ENCODE measurements at regions not wholly inside any gene's neighbourhood (a gene's known extent, or its start where the extent isn't known, plus 50 kb on each side); places are given as distances from the start of the nearest gene placed in this dataset.

DNA sequence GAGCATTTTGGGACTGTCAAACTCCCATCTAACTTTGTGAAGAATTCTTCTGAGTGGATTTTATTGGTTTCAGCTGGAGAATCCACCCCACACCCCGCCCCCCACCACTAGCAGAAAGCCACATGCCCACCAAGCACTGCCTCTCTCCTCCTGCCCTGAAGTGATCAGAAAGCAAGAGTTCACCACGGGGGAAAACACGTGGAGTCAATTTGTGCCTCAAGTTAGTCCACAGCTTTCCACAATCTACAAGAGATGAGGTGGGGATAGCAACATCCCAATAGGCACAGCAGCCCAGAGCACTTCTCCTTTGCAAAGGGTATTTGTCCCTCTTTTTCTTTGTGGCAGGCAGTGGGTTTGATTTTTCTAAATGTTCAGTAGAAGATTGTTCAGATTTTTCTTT lies 177.3 kb upstream of the NT5E start:
- Histone ChIP-seq H3K4me1 (ENCODE audit: low read depth) (no peaks in the 10 kb centered on the region), H3K4me3 (no peak overlapping the region), H3K36me3 (ENCODE audit: low read depth) (no peaks in the 10 kb centered on the region), H3K9me3 (no peaks in the 10 kb centered on the region)
- intact Hi-C loops (cut with DNase I, micrococcal nuclease), result no loop called here
- ATAC-seq (no peak), DNase-seq (no peak)
- TF ChIP-seq, protein P1, sequence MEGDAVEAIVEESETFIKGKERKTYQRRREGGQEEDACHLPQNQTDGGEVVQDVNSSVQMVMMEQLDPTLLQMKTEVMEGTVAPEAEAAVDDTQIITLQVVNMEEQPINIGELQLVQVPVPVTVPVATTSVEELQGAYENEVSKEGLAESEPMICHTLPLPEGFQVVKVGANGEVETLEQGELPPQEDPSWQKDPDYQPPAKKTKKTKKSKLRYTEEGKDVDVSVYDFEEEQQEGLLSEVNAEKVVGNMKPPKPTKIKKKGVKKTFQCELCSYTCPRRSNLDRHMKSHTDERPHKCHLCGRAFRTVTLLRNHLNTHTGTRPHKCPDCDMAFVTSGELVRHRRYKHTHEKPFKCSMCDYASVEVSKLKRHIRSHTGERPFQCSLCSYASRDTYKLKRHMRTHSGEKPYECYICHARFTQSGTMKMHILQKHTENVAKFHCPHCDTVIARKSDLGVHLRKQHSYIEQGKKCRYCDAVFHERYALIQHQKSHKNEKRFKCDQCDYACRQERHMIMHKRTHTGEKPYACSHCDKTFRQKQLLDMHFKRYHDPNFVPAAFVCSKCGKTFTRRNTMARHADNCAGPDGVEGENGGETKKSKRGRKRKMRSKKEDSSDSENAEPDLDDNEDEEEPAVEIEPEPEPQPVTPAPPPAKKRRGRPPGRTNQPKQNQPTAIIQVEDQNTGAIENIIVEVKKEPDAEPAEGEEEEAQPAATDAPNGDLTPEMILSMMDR (IDR thresholded peaks at IDR 0.05), result no peak

DNA sequence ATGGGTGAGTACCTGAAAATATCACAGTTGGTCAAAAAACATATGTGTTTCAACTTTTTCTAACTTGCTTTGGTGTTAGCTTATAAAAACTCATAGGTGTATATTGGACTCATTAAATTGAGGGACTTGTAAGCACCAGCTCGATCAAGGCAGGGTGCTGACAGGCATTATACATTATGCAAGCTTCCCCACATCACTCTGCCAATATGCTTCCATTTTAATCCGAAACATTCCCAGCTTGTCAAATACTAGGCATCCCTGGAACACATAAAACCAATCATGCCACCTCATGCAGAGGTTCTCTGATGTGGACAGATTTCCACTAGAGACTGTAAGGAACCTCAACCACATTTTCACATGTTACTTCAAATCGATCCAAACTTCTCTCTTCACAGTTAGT lies 187.3 kb upstream of the NT5E start:
- intact Hi-C loops (cut with DNase I, micrococcal nuclease), result no loop called here
- no peak overlapping the region for H3K4me3 ChIP-seq
- DNase-seq (no peak), ATAC-seq (no peak)
- TF ChIP-seq, protein P1 (IDR thresholded peaks at IDR 0.05), result no peak
- H3K4me1 ChIP-seq (ENCODE audit: low read depth), result no peaks in the 10 kb centered on the region
- H3K9me3 ChIP-seq, result no peaks in the 10 kb centered on the region
- H3K36me3 ChIP-seq (ENCODE audit: low read depth), result no peaks in the 10 kb centered on the region

DNA sequence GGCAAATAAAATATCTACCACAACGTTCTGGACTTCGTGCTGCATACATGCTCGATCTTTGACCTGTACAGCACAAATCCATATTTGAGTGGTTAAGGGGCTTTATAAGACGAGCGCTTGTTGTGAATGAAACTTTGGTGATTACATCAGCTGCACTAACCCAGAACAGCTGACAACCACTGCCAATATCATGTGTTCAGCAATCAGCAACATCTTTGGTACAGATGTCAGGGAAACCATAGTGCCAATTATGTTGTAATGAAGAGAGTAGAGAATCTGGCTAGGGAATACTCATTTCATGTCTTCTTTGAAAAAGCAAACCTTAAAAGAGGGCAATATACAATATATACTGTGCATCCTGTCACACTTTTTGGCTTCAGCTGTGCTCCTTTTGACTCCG lies 188.6 kb upstream of the NT5E start:
- Histone ChIP-seq H3K9me3 (no peaks in the 10 kb centered on the region), H3K36me3 (ENCODE audit: low read depth) (no peaks in the 10 kb centered on the region), H3K4me3 (no peak overlapping the region), H3K4me1 (ENCODE audit: low read depth) (no peaks in the 10 kb centered on the region)
- intact Hi-C loops (cut with DNase I, micrococcal nuclease), result no loop called here
- DNase-seq (no peak), ATAC-seq (no peak)
- TF ChIP-seq, protein P1 (IDR thresholded peaks at IDR 0.05), result no peak

DNA sequence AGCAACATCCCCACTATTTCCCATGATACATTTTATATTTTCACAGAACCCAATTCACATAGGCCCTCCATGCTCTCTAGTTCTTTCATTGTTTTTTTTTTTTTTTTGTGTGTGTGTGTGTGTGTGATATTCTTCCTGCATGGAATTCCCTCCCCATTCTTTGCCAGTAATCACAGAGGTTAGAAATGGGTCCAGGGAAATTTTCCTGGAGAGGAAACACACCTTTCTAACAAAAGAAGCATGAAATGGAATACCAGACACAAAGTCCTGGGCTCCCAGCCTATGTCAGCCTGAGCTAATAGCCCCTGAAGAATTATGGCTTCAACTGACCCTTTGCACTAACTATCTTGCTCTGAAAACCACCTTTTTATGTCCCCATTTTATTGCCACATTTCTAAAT lies 194.2 kb upstream of the NT5E start:
- Histone ChIP-seq H3K9me3 (peaks cover 11% of the 10 kb centered on the region), H3K4me1 (ENCODE audit: low read depth) (no peaks in the 10 kb centered on the region), H3K4me3 (no peak overlapping the region), H3K36me3 (ENCODE audit: low read depth) (no peaks in the 10 kb centered on the region)
- DNase-seq, result no peak
- intact Hi-C loops (cut with DNase I, micrococcal nuclease), result no loop called here
- TF ChIP-seq, protein P1 (IDR thresholded peaks at IDR 0.05), result no peak
- ATAC-seq, result no peak

DNA sequence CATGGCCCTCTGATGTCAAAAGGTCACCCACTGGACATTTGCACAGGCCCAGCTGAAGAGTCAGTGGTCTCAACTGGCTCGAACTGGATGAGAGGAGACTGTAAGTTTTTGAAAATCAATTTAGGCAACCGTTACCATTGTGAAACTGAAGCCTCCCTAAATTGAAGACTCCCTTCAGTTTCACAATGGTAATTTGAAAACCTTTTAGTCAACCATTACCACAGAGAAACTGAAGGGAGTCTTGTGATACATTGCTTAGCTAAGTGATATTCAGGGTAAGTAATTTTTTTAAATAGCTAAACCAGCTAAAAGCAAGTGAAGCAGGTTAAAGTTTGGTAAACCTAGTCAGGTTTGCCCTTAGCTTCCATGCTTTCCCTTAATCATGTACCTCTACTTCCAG lies 197.3 kb upstream of the NT5E start:
- intact Hi-C loops (cut with DNase I, micrococcal nuclease), result no loop called here
- ATAC-seq, result no peak
- TF ChIP-seq, protein P1 (IDR thresholded peaks at IDR 0.05), result no peak
- H3K36me3 ChIP-seq (ENCODE audit: low read depth), result no peaks in the 10 kb centered on the region
- H3K4me1 ChIP-seq (ENCODE audit: low read depth), result no peaks in the 10 kb centered on the region
- DNase-seq, result no peak
- H3K4me3 ChIP-seq, result no peak overlapping the region
- peaks cover 11% of the 10 kb centered on the region for H3K9me3 ChIP-seq

DNA sequence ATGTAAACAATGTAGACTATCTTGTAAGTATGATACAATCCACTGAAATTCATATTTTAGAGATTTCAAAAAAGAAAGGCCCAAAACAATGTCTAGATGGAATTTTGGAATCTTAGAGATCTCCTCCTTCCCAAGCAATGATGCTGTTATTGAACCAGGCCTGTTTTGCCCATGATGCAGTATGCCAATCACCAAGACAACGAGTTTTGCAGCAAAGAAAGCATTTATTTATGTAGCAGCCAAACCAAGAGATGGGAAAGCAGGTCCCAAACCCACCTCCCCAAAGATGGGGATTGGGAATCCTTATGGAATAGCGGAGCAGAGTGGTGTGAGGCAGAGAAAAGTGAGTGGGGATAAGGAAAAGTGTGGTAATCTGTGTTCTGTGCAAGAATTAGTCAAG lies 197.8 kb upstream of the NT5E start:
- no peak for ATAC-seq
- TF ChIP-seq, protein P1 (IDR thresholded peaks at IDR 0.05), result no peak
- no peaks in the 10 kb centered on the region for H3K4me1 ChIP-seq (ENCODE audit: low read depth)
- no peaks in the 10 kb centered on the region for H3K36me3 ChIP-seq (ENCODE audit: low read depth)
- H3K4me3 ChIP-seq, result no peak overlapping the region
- no peak for DNase-seq
- intact Hi-C loops (cut with DNase I, micrococcal nuclease), result no loop called here
- H3K9me3 ChIP-seq, result peaks cover 11% of the 10 kb centered on the region
